ENCODE measurements at regions not wholly inside any gene's neighbourhood (a gene's known extent, or its start where the extent isn't known, plus 50 kb on each side); places are given as distances from the start of the nearest gene placed in this dataset.

- H3K27ac Mint-ChIP-seq, result no peak overlapping the region
- no peaks in the 10 kb centered on the region for H3K27me3 Mint-ChIP-seq
- H3K4me3 Mint-ChIP-seq, result no peak overlapping the region
- H3K36me3 Mint-ChIP-seq (ENCODE audit: low read depth), result no peaks in the 10 kb centered on the region
- H3K9me3 Mint-ChIP-seq, result peaks cover 9% of the 10 kb centered on the region
- peaks cover 6% of the 10 kb centered on the region for H3K4me1 Mint-ChIP-seq (ENCODE audit: low read depth)
These were observed 406.1 kb upstream of the HSF2 start for GRCh38 chr6:121993362-121993761.

- H3K9me3 Mint-ChIP-seq, result peaks cover 9% of the 10 kb centered on the region
- no peak overlapping the region for H3K27ac Mint-ChIP-seq
- no peak overlapping the region for H3K4me3 Mint-ChIP-seq
- peaks cover 6% of the 10 kb centered on the region for H3K4me1 Mint-ChIP-seq (ENCODE audit: low read depth)
- no peaks in the 10 kb centered on the region for H3K27me3 Mint-ChIP-seq
- no peaks in the 10 kb centered on the region for H3K36me3 Mint-ChIP-seq (ENCODE audit: low read depth)
These were observed 404.5 kb upstream of the HSF2 start for GRCh38 chr6:121994919-121995318.

GRCh38 chr6:121998631-121999030, 400.8 kb upstream of the HSF2 start:
- Mint-ChIP-seq H3K9me3 (peaks cover 2% of the 10 kb centered on the region), H3K36me3 (ENCODE audit: low read depth) (no peaks in the 10 kb centered on the region), H3K27ac (no peak overlapping the region), H3K27me3 (no peaks in the 10 kb centered on the region), H3K4me1 (ENCODE audit: low read depth) (no peaks in the 10 kb centered on the region), H3K4me3 (no peak overlapping the region)

GRCh38 chr6:121999456-122000065, 399.9 kb upstream of the HSF2 start:
- H3K36me3 Mint-ChIP-seq (ENCODE audit: low read depth), result no peaks in the 10 kb centered on the region
- no peaks in the 10 kb centered on the region for H3K9me3 Mint-ChIP-seq
- H3K4me1 Mint-ChIP-seq (ENCODE audit: low read depth), result no peaks in the 10 kb centered on the region
- H3K27me3 Mint-ChIP-seq, result no peaks in the 10 kb centered on the region
- no peak overlapping the region for H3K27ac Mint-ChIP-seq
- no peak overlapping the region for H3K4me3 Mint-ChIP-seq

GRCh38 chr6:122005661-122006060, 393.8 kb upstream of the HSF2 start:
- peaks cover 4% of the 10 kb centered on the region for H3K27me3 Mint-ChIP-seq
- H3K4me1 Mint-ChIP-seq (ENCODE audit: low read depth), result no peaks in the 10 kb centered on the region
- H3K4me3 Mint-ChIP-seq, result no peak overlapping the region
- no peaks in the 10 kb centered on the region for H3K36me3 Mint-ChIP-seq (ENCODE audit: low read depth)
- H3K27ac Mint-ChIP-seq, result no peak overlapping the region
- no peaks in the 10 kb centered on the region for H3K9me3 Mint-ChIP-seq

GRCh38 chr6:122007339-122007738, 392.1 kb upstream of the HSF2 start:
- Mint-ChIP-seq H3K27me3 (peaks cover 4% of the 10 kb centered on the region), H3K27ac (no peak overlapping the region)

GRCh38 chr6:122008101-122008999, 391.1 kb upstream of the HSF2 start:
- Mint-ChIP-seq H3K9me3 (no peaks in the 10 kb centered on the region), H3K27ac (no peak overlapping the region), H3K36me3 (ENCODE audit: low read depth) (no peaks in the 10 kb centered on the region), H3K27me3 (peaks cover 4% of the 10 kb centered on the region), H3K4me1 (ENCODE audit: low read depth) (no peaks in the 10 kb centered on the region), H3K4me3 (no peak overlapping the region)

More at GRCh38 chr6:122007339-122007738, 392.1 kb upstream of the HSF2 start:
- no peak overlapping the region for H3K4me3 Mint-ChIP-seq
- H3K4me1 Mint-ChIP-seq (ENCODE audit: low read depth), result no peaks in the 10 kb centered on the region
- no peaks in the 10 kb centered on the region for H3K9me3 Mint-ChIP-seq
- H3K36me3 Mint-ChIP-seq (ENCODE audit: low read depth), result no peaks in the 10 kb centered on the region

GRCh38 chr6:122009000-122009350, 390.5 kb upstream of the HSF2 start:
- H3K36me3 Mint-ChIP-seq (ENCODE audit: low read depth), result no peaks in the 10 kb centered on the region
- peaks cover 4% of the 10 kb centered on the region for H3K27me3 Mint-ChIP-seq
- H3K4me3 Mint-ChIP-seq, result no peak overlapping the region
- no peak overlapping the region for H3K27ac Mint-ChIP-seq
- no peaks in the 10 kb centered on the region for H3K4me1 Mint-ChIP-seq (ENCODE audit: low read depth)
- H3K9me3 Mint-ChIP-seq, result no peaks in the 10 kb centered on the region

GRCh38 chr6:122012578-122012977, 386.9 kb upstream of the HSF2 start:
- H3K36me3 Mint-ChIP-seq (ENCODE audit: low read depth), result no peaks in the 10 kb centered on the region
- no peak overlapping the region for H3K27ac Mint-ChIP-seq
- no peak overlapping the region for H3K4me3 Mint-ChIP-seq
- H3K4me1 Mint-ChIP-seq (ENCODE audit: low read depth), result no peaks in the 10 kb centered on the region
- peaks cover 2% of the 10 kb centered on the region for H3K27me3 Mint-ChIP-seq
- H3K9me3 Mint-ChIP-seq, result no peaks in the 10 kb centered on the region

GRCh38 chr6:122014961-122015360, 384.5 kb upstream of the HSF2 start:
- H3K36me3 Mint-ChIP-seq (ENCODE audit: low read depth), result no peaks in the 10 kb centered on the region
- no peak overlapping the region for H3K4me3 Mint-ChIP-seq
- H3K4me1 Mint-ChIP-seq (ENCODE audit: low read depth), result no peaks in the 10 kb centered on the region
- H3K27ac Mint-ChIP-seq, result no peak overlapping the region
- H3K9me3 Mint-ChIP-seq, result no peaks in the 10 kb centered on the region
- H3K27me3 Mint-ChIP-seq, result peaks cover 3% of the 10 kb centered on the region

GRCh38 chr6:122020588-122021264, 378.7 kb upstream of the HSF2 start:
- Mint-ChIP-seq H3K27me3 (peaks cover 3% of the 10 kb centered on the region), H3K36me3 (ENCODE audit: low read depth) (no peaks in the 10 kb centered on the region), H3K4me3 (no peak overlapping the region), H3K9me3 (no peaks in the 10 kb centered on the region), H3K27ac (no peak overlapping the region), H3K4me1 (ENCODE audit: low read depth) (peaks cover 4% of the 10 kb centered on the region)

- Mint-ChIP-seq H3K27me3 (peaks cover 13% of the 10 kb centered on the region), H3K36me3 (ENCODE audit: low read depth) (no peaks in the 10 kb centered on the region), H3K4me3 (no peak overlapping the region), H3K9me3 (no peaks in the 10 kb centered on the region), H3K4me1 (ENCODE audit: low read depth) (peaks cover 4% of the 10 kb centered on the region), H3K27ac (no peak overlapping the region)
These were observed 374.3 kb upstream of the HSF2 start for GRCh38 chr6:122025104-122025503.

GRCh38 chr6:122026582-122027369, 372.7 kb upstream of the HSF2 start:
- H3K27me3 Mint-ChIP-seq, result peaks cover 13% of the 10 kb centered on the region
- H3K36me3 Mint-ChIP-seq (ENCODE audit: low read depth), result no peaks in the 10 kb centered on the region
- H3K9me3 Mint-ChIP-seq, result no peaks in the 10 kb centered on the region
- H3K4me3 Mint-ChIP-seq, result no peak overlapping the region
- H3K27ac Mint-ChIP-seq, result no peak overlapping the region
- H3K4me1 Mint-ChIP-seq (ENCODE audit: low read depth), result peaks cover 4% of the 10 kb centered on the region

GRCh38 chr6:122028933-122029522, 370.4 kb upstream of the HSF2 start:
- no peaks in the 10 kb centered on the region for H3K9me3 Mint-ChIP-seq
- H3K4me1 Mint-ChIP-seq (ENCODE audit: low read depth), result peaks cover 4% of the 10 kb centered on the region
- H3K36me3 Mint-ChIP-seq (ENCODE audit: low read depth), result no peaks in the 10 kb centered on the region
- H3K27ac Mint-ChIP-seq, result no peak overlapping the region
- H3K27me3 Mint-ChIP-seq, result peaks cover 13% of the 10 kb centered on the region
- H3K4me3 Mint-ChIP-seq, result no peak overlapping the region

Data from stimulated activated naive CD8-positive, alpha-beta T cell treated with anti-CD3 and anti-CD28 coated beads, Interleukin-15, Interleukin-2, amounts not matched to agents 100 ng/mL and 50 ng/mL, for 24 hours (primary cell).